ENCODE measurements at regions not wholly inside any gene's neighbourhood (a gene's known extent, or its start where the extent isn't known, plus 50 kb on each side); places are given as distances from the start of the nearest gene placed in this dataset.

DNA sequence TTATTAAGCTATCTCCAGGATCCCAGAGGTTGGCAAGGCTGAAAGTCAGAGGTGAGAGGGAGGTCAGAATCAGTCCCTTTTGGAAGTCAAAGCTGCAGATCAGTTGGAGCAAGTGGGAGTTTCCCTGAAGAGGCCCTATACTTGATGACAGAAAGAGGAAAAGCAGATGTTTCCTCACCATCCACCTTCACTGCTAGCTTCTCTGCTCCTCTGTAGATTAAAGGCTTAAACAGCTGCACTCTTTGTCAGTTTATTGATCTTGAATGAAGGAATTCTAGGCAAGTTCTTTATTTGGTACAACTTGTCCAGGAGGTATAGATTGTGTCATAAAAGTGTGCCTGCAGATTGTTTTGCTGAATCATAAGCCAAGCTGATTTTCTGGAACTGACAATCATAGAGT, 408.2 kb upstream of the TGFBR2 start:
- Mint-ChIP-seq H3K36me3 (ENCODE audit: low read depth) (no peaks in the 10 kb centered on the region), H3K4me1 (peaks cover 6% of the 10 kb centered on the region), H3K4me3 (no peak overlapping the region), H3K9me3 (peaks cover 4% of the 10 kb centered on the region; the same call in 1 of the 3 replicates), H3K27me3 (ENCODE audit: insufficient read depth, low read depth, poor library complexity) (peaks cover 2% of the 10 kb centered on the region), H3K27ac (no peak overlapping the region)
- H4K20me1 ChIP-seq (replicated peaks; ENCODE audit: insufficient read depth): no peaks in the 10 kb centered on the region
- H3K4me3 ChIP-seq: no peak overlapping the region
- DNase-seq (ENCODE audit: low spot score) (no peak), ATAC-seq (no peak)
- H2AFZ ChIP-seq: no peak overlapping the region
- H3K9me2 ChIP-seq (ENCODE audit: insufficient read depth): no peaks in the 10 kb centered on the region
- no peaks in the 10 kb centered on the region for H3F3A ChIP-seq (replicated peaks; ENCODE audit: low read depth)
- H3K79me2 ChIP-seq (replicated peaks; ENCODE audit: insufficient read depth): no peaks in the 10 kb centered on the region
- TF ChIP-seq EZH2phosphoT487 (IDR thresholded peaks at IDR 0.05; ENCODE audit: unreplicated experiment) (no peak), CTCF (conservative IDR thresholded peaks at IDR 0.05; ENCODE audit: low read depth in 2 of 2) (no peak), POLR2AphosphoS5 (IDR thresholded peaks at IDR 0.05; ENCODE audit: low read depth) (no peak), ETS1 (IDR thresholded peaks at IDR 0.05) (no peak), STAT1 (IDR thresholded peaks at IDR 0.05; ENCODE audit: unreplicated experiment) (no peak), CREB1 (CRISPR knock-in tag; IDR thresholded peaks at IDR 0.05; ENCODE audit: low read depth) (no peak), ZNF331 (CRISPR knock-in tag; IDR thresholded peaks at IDR 0.05; ENCODE audit: low read depth) (no peak)
- H3K4me1 ChIP-seq (ENCODE audit: insufficient read depth): no peaks in the 10 kb centered on the region
- H3K36me3 ChIP-seq (ENCODE audit: insufficient read depth): no peaks in the 10 kb centered on the region
- no peak overlapping the region for H3K27ac ChIP-seq (ENCODE audit: low read depth)
- no peaks in the 10 kb centered on the region for H3K27me3 ChIP-seq (ENCODE audit: insufficient read depth)
- H3K4me2 ChIP-seq: no peak overlapping the region

GRCh38 chr3:30199096-30199759, 407.2 kb upstream of the TGFBR2 start:
- peak; percentile 81 for DNase-seq (ENCODE audit: low spot score)
- Histone ChIP-seq H2AFZ (no peak overlapping the region), H3F3A (replicated peaks; ENCODE audit: low read depth) (no peaks in the 10 kb centered on the region), H3K4me2 (no peak overlapping the region), H3K4me1 (ENCODE audit: insufficient read depth) (no peaks in the 10 kb centered on the region), H3K9me2 (ENCODE audit: insufficient read depth) (no peaks in the 10 kb centered on the region), H3K79me2 (replicated peaks; ENCODE audit: insufficient read depth) (no peaks in the 10 kb centered on the region), H3K36me3 (ENCODE audit: insufficient read depth) (no peaks in the 10 kb centered on the region), H4K20me1 (replicated peaks; ENCODE audit: insufficient read depth) (no peaks in the 10 kb centered on the region), H3K4me3 (no peak overlapping the region), H3K27ac (ENCODE audit: low read depth) (no peak overlapping the region), H3K27me3 (ENCODE audit: insufficient read depth) (no peaks in the 10 kb centered on the region)
- ATAC-seq: peak; percentile 66
- H3K9me3 Mint-ChIP-seq: peaks cover 4% of the 10 kb centered on the region; the same call in 1 of the 3 replicates
- H3K4me3 Mint-ChIP-seq: no peak overlapping the region
- H3K4me1 Mint-ChIP-seq: peaks cover 6% of the 10 kb centered on the region
- H3K36me3 Mint-ChIP-seq (ENCODE audit: low read depth): no peaks in the 10 kb centered on the region
- no peak overlapping the region for H3K27ac Mint-ChIP-seq
- TF ChIP-seq CTCF (conservative IDR thresholded peaks at IDR 0.05; ENCODE audit: low read depth in 2 of 2): peak; percentile 83 to 96
- no peak for TF ChIP-seq JUNB (IDR thresholded peaks at IDR 0.05; ENCODE audit: unreplicated experiment)
- H3K27me3 Mint-ChIP-seq (ENCODE audit: insufficient read depth, low read depth, poor library complexity): peaks cover 2% of the 10 kb centered on the region

Data from GM23338 (cell line).